ENCODE measurements at regions not wholly inside any gene's neighbourhood (a gene's known extent, or its start where the extent isn't known, plus 50 kb on each side); places are given as distances from the start of the nearest gene placed in this dataset.
"Not testable (repeated sequence)": the region's sequence is repeated elsewhere in the genome, so short reads cannot be mapped to it uniquely, and the experiment has no call there.

GRCh38 chr19:14297883-14298576, 83.2 kb upstream of the ADGRE5 start:
- H3K36me3 ChIP-seq (ENCODE audit: control insufficient read depth in 4 of 4, insufficient read depth in 3 of 4, low read depth in 1 of 4, low read length in 3 of 4); H3K4me3 ChIP-seq (ENCODE audit: low read depth in 1 of 3, low read length in 3 of 3); DNase-seq (ENCODE audit: low spot score); H3K27me3 ChIP-seq (ENCODE audit: control insufficient read depth in 4 of 4, insufficient read depth in 4 of 4, low read length in 3 of 4); H3K4me1 ChIP-seq (ENCODE audit: control insufficient read depth in 4 of 4, insufficient read depth in 4 of 4, low read length in 3 of 4); H3K27ac ChIP-seq (ENCODE audit: low read depth in 1 of 2, low read length in 2 of 2); H3K9me3 ChIP-seq (ENCODE audit: control insufficient read depth in 4 of 4, low read length in 3 of 4); H3K9ac ChIP-seq (ENCODE audit: low read depth in 1 of 2, low read length in 2 of 2): not testable (repeated sequence)
- 47% methylated on average over 14 of the region's 14 CpGs for WGBS

DNA sequence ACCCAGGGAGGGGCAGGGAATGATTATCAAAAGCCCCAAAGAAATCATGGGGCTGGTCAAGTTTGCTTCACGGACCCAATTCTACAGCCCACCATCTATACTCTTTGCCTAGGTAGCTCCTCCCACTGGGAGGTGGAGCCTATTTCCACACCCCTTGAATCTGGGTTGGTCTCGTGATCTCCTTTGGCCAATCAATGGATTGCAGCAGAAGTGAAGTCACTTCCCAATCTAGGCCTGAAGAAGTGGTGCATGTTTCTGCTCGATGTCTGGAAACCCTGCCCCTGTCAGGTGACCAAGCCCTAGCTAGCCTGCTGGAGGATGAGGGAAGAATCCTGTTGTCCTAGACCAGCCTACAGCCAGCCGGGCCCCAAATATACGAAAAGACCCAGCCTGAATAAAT, 86.3 kb upstream of the ADGRE5 start:
- H3K4me3 ChIP-seq (ENCODE audit: low read depth in 1 of 3, low read length in 3 of 3); H3K9ac ChIP-seq (ENCODE audit: low read depth in 1 of 2, low read length in 2 of 2); H3K27ac ChIP-seq (ENCODE audit: low read depth in 1 of 2, low read length in 2 of 2); H3K36me3 ChIP-seq (ENCODE audit: control insufficient read depth in 4 of 4, insufficient read depth in 3 of 4, low read depth in 1 of 4, low read length in 3 of 4); DNase-seq (ENCODE audit: low spot score); H3K27me3 ChIP-seq (ENCODE audit: control insufficient read depth in 4 of 4, insufficient read depth in 4 of 4, low read length in 3 of 4); H3K4me1 ChIP-seq (ENCODE audit: control insufficient read depth in 4 of 4, insufficient read depth in 4 of 4, low read length in 3 of 4); H3K9me3 ChIP-seq (ENCODE audit: control insufficient read depth in 4 of 4, low read length in 3 of 4): not testable (repeated sequence)
- WGBS = 75% methylated on average over 5 of the region's 5 CpGs

DNA sequence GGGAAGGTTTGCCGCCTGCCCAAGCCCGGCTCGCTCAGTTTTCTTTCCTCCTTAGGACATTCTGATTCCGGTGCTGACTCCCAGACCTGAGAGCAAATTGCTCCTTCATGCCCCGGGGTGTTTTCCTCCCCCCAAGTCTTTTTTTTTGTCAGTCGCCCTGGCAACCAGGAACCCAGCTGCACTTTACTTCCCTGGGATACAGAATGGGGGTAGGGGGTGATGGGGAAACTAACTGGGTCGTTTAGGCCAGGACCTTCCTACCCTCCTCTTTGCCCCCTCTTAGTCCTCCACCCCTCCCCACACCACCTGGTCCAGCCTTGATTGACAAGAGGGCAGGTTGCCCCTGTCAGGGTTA, 87.5 kb upstream of the ADGRE5 start:
- not testable (repeated sequence) for H3K9ac ChIP-seq (ENCODE audit: low read depth in 1 of 2, low read length in 2 of 2); H3K27me3 ChIP-seq (ENCODE audit: control insufficient read depth in 4 of 4, insufficient read depth in 4 of 4, low read length in 3 of 4); H3K9me3 ChIP-seq (ENCODE audit: control insufficient read depth in 4 of 4, low read length in 3 of 4); H3K4me3 ChIP-seq (ENCODE audit: low read depth in 1 of 3, low read length in 3 of 3); H3K27ac ChIP-seq (ENCODE audit: low read depth in 1 of 2, low read length in 2 of 2); H3K36me3 ChIP-seq (ENCODE audit: control insufficient read depth in 4 of 4, insufficient read depth in 3 of 4, low read depth in 1 of 4, low read length in 3 of 4); H3K4me1 ChIP-seq (ENCODE audit: control insufficient read depth in 4 of 4, insufficient read depth in 4 of 4, low read length in 3 of 4); DNase-seq (ENCODE audit: low spot score)
- 22% methylated on average over 7 of the region's 7 CpGs for WGBS

DNA sequence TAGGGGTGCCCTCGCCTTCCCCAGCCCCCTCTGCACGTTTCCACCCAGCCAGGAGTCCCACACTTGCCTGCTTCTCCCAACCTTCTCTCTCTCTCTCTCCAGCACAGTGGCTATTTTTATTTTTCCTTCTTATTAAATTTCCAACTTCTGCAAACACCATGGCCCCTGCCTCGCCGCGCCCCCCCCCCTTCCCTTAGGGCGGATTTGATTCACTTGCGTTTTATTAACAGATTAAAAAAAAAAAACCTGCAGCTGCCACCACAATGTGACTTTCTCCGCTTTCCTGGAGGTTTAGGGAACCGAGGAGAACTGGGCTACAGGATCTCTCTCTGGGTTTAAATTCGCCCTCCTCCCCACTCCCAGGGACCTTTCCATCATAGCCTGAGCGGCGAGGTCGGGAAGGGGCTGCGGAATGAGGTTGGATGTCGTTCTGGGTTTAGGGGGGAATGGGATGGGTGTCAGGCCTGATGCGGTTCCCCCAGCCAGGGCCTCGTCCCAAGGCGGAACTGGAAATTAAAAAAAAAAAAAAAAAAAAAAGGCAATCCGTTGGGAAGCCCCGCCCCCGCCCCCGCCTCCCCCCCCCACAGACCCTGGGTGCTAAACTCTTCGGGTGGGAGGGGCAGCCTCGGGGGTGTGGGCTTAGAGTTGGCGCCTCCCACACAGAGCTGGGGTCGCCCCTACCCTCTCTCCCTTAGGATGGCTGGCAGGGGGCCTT, 87.3 kb upstream of the ADGRL1 start:
- WGBS = 13% methylated on average over 26 of the region's 26 CpGs
- not testable (repeated sequence) for H3K4me1 ChIP-seq (ENCODE audit: control insufficient read depth in 4 of 4, insufficient read depth in 4 of 4, low read length in 3 of 4); H3K9ac ChIP-seq (ENCODE audit: low read depth in 1 of 2, low read length in 2 of 2); H3K4me3 ChIP-seq (ENCODE audit: low read depth in 1 of 3, low read length in 3 of 3); DNase-seq (ENCODE audit: low spot score); H3K27ac ChIP-seq (ENCODE audit: low read depth in 1 of 2, low read length in 2 of 2); H3K36me3 ChIP-seq (ENCODE audit: control insufficient read depth in 4 of 4, insufficient read depth in 3 of 4, low read depth in 1 of 4, low read length in 3 of 4); H3K9me3 ChIP-seq (ENCODE audit: control insufficient read depth in 4 of 4, low read length in 3 of 4); H3K27me3 ChIP-seq (ENCODE audit: control insufficient read depth in 4 of 4, insufficient read depth in 4 of 4, low read length in 3 of 4)

DNA sequence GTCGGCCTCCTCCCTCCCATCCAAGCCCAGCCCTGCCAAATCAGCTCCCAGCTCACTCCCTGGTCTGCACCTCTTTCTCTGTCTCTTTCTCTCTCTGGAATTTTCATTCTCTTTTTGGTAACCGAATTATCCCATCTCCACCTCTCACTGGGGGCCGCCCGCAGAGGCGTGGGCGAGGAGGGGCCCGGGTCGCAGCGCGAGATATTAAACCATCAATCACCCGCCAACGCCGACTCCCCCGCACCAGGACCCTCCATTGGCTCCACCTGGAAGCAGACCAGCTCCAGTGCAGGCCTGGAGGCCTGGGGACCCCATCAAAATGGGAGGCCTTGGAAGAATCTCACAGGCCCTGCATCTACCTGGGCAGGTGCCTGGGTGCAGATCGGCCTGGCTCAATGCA, 83.8 kb upstream of the ADGRL1 start:
- H3K36me3 ChIP-seq (ENCODE audit: control insufficient read depth in 4 of 4, insufficient read depth in 3 of 4, low read depth in 1 of 4, low read length in 3 of 4); H3K9me3 ChIP-seq (ENCODE audit: control insufficient read depth in 4 of 4, low read length in 3 of 4); H3K4me1 ChIP-seq (ENCODE audit: control insufficient read depth in 4 of 4, insufficient read depth in 4 of 4, low read length in 3 of 4); H3K4me3 ChIP-seq (ENCODE audit: low read depth in 1 of 3, low read length in 3 of 3); DNase-seq (ENCODE audit: low spot score); H3K9ac ChIP-seq (ENCODE audit: low read depth in 1 of 2, low read length in 2 of 2); H3K27ac ChIP-seq (ENCODE audit: low read depth in 1 of 2, low read length in 2 of 2); H3K27me3 ChIP-seq (ENCODE audit: control insufficient read depth in 4 of 4, insufficient read depth in 4 of 4, low read length in 3 of 4): not testable (repeated sequence)
- 89% methylated on average over 15 of the region's 15 CpGs for WGBS

DNA sequence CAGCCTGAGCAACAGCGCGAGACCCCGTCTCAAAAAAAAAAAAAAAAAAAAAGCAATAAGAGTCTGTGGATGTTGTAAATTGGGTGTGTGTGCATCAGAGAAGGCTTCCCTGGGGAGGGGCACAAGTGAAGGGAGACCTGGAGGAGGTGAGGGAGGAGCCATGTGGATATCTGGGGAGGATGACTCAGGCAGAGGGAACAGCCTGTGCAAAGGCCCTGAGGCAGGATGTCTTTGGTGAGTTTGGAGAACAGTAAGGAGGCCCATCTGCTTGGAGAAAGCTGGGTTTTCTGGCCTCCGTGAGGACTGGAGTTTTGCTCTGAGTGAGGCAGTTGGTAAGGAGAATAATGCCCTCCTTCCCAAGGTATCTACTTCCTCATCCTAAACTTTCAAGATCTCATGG, 81.9 kb upstream of the ADGRL1 start:
- H3K9ac ChIP-seq (ENCODE audit: low read depth in 1 of 2, low read length in 2 of 2); H3K4me3 ChIP-seq (ENCODE audit: low read depth in 1 of 3, low read length in 3 of 3); DNase-seq (ENCODE audit: low spot score); H3K4me1 ChIP-seq (ENCODE audit: control insufficient read depth in 4 of 4, insufficient read depth in 4 of 4, low read length in 3 of 4); H3K27ac ChIP-seq (ENCODE audit: low read depth in 1 of 2, low read length in 2 of 2); H3K9me3 ChIP-seq (ENCODE audit: control insufficient read depth in 4 of 4, low read length in 3 of 4); H3K27me3 ChIP-seq (ENCODE audit: control insufficient read depth in 4 of 4, insufficient read depth in 4 of 4, low read length in 3 of 4); H3K36me3 ChIP-seq (ENCODE audit: control insufficient read depth in 4 of 4, insufficient read depth in 3 of 4, low read depth in 1 of 4, low read length in 3 of 4): not testable (repeated sequence)
- 97% methylated on average over 4 of the region's 4 CpGs for WGBS

GRCh38 chr19:14286594-14286993, 80.6 kb upstream of the ADGRL1 start:
- H3K4me3 ChIP-seq (ENCODE audit: low read depth in 1 of 3, low read length in 3 of 3); H3K27me3 ChIP-seq (ENCODE audit: control insufficient read depth in 4 of 4, insufficient read depth in 4 of 4, low read length in 3 of 4); H3K27ac ChIP-seq (ENCODE audit: low read depth in 1 of 2, low read length in 2 of 2); DNase-seq (ENCODE audit: low spot score); H3K9ac ChIP-seq (ENCODE audit: low read depth in 1 of 2, low read length in 2 of 2); H3K9me3 ChIP-seq (ENCODE audit: control insufficient read depth in 4 of 4, low read length in 3 of 4); H3K4me1 ChIP-seq (ENCODE audit: control insufficient read depth in 4 of 4, insufficient read depth in 4 of 4, low read length in 3 of 4); H3K36me3 ChIP-seq (ENCODE audit: control insufficient read depth in 4 of 4, insufficient read depth in 3 of 4, low read depth in 1 of 4, low read length in 3 of 4): not testable (repeated sequence)
- 76% methylated on average over 4 of the region's 4 CpGs for WGBS

DNA sequence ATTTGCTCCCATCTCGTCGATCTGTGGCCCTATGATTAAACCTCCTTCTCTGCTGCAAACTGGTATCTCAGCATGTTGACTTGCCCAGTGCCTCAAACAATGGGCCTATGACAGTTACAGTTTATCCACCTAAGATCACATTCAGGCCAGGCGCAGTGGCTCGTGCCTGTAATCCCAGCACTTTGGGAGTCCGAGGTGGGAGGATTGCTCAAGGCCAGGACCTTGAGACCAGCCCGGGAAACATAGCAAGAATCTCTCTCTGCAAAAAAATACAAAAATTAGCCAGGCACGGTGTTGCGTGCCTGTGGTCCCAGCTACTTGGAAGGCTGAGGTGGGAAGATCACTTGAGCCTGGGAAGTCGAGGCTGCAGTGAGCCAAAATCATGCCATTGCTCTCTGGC, 79.8 kb upstream of the ADGRL1 start:
- 90% methylated on average over 9 of the region's 9 CpGs for WGBS
- H3K9ac ChIP-seq (ENCODE audit: low read depth in 1 of 2, low read length in 2 of 2); H3K27me3 ChIP-seq (ENCODE audit: control insufficient read depth in 4 of 4, insufficient read depth in 4 of 4, low read length in 3 of 4); H3K27ac ChIP-seq (ENCODE audit: low read depth in 1 of 2, low read length in 2 of 2); H3K36me3 ChIP-seq (ENCODE audit: control insufficient read depth in 4 of 4, insufficient read depth in 3 of 4, low read depth in 1 of 4, low read length in 3 of 4); DNase-seq (ENCODE audit: low spot score); H3K4me3 ChIP-seq (ENCODE audit: low read depth in 1 of 3, low read length in 3 of 3); H3K9me3 ChIP-seq (ENCODE audit: control insufficient read depth in 4 of 4, low read length in 3 of 4); H3K4me1 ChIP-seq (ENCODE audit: control insufficient read depth in 4 of 4, insufficient read depth in 4 of 4, low read length in 3 of 4): not testable (repeated sequence)

Measured in liver (tissue), 6 donors.